Fibroblast of villous mesenchyme (primary cell): ENCODE measurements at regions not wholly inside any gene's neighbourhood (a gene's known extent, or its start where the extent isn't known, plus 50 kb on each side); places are given as distances from the start of the nearest gene placed in this dataset.

Source experiments
- DNase-seq: peaks from one replicate; pipeline ENCODE4 v3.0.0-alpha.2; 2010; ENCODE audit warnings: low read depth
- H3K4me3 ChIP-seq: 2 replicates; pipeline ENCODE4 v1.5.1; 2011; ENCODE audit warnings: low read depth, mild to moderate bottlenecking, low read length
- CTCF ChIP-seq: IDR thresholded peaks from 2 replicates; pipeline ENCODE4 v1.5.1; 2012; ENCODE audit warnings: low read depth, mild to moderate bottlenecking, low read length; ENCODE audit not compliant: insufficient read depth

- H3K4me3 ChIP-seq: no peak overlapping the region
- no peak for DNase-seq
- no peak for TF ChIP-seq CTCF
Observed at GRCh38 chr9:81414836-81415235, 274.5 kb downstream of the TLE1 start.

- no peak for DNase-seq
- no peak overlapping the region for H3K4me3 ChIP-seq
- no peak for TF ChIP-seq CTCF
Observed at GRCh38 chr9:81411961-81412360, 277.4 kb downstream of the TLE1 start.

GRCh38 chr9:81410201-81410600 is 279.1 kb downstream of the TLE1 start:
- TF ChIP-seq CTCF: no peak
- peak; percentile 48 for DNase-seq
- H3K4me3 ChIP-seq: no peak overlapping the region

- no peak overlapping the region for H3K4me3 ChIP-seq
- TF ChIP-seq CTCF: no peak
- no peak for DNase-seq
Observed at GRCh38 chr9:81408951-81409350, 280.4 kb downstream of the TLE1 start.

- no peak for DNase-seq
- no peak for TF ChIP-seq CTCF
Observed at GRCh38 chr9:81404931-81405598, 284.3 kb downstream of the TLE1 start.

GRCh38 chr9:81397481-81398381 is 291.6 kb downstream of the TLE1 start:
- no peak for TF ChIP-seq CTCF
- DNase-seq: no peak
- no peak overlapping the region for H3K4me3 ChIP-seq

More at GRCh38 chr9:81404931-81405598, 284.3 kb downstream of the TLE1 start:
- no peak overlapping the region for H3K4me3 ChIP-seq
